Endothelial cell of umbilical vein (primary cell): ENCODE measurements at regions not wholly inside any gene's neighbourhood (a gene's known extent, or its start where the extent isn't known, plus 50 kb on each side); places are given as distances from the start of the nearest gene placed in this dataset.

Source experiments
- BruUV-seq: library from RNA; stranded (reverse); fragments of 400-500 nt; replicated peaks from 2 replicates; lab custom pipeline; 2021; lab: Mats Ljungman, UMichigan
- CTCF ChIA-PET: fragments of 300-600, 350-600 bp; sonication (Branson Sonifier 250); formaldehyde crosslinking; loops from one replicate; lab custom pipeline; 2021; ENCODE audit warnings: antibody characterized with exemption, inconsistent platforms; lab: Charles Lee
- POLR2A ChIA-PET: fragments of 300-600, 350-600 bp; sonication (Branson Sonifier 250); formaldehyde crosslinking; loops from one replicate; lab custom pipeline; 2021; ENCODE audit warnings: antibody characterized with exemption, inconsistent platforms; lab: Charles Lee
- DNase-seq: peaks from one replicate; pipeline ENCODE4 v3.0.0-alpha.2; 2011; ENCODE audit warnings: low read depth, low spot score
- FAIRE-seq: peaks from 2 replicates; lab custom pipeline; 2011; peaks lifted over from hg19 to GRCh38; lab: Jason Lieb, UNC
- H2AFZ ChIP-seq: 2 replicates; pipeline ENCODE4 v1.6.0; 2012; ENCODE audit warnings: low read depth, low read length, control low read depth, inconsistent platforms
- H3K27ac ChIP-seq: 2 replicates; pipeline ENCODE4 v1.5.1; 2011; ENCODE audit warnings: low read depth, mild to moderate bottlenecking, control low read depth, low read length, moderate library complexity; ENCODE audit not compliant: insufficient read depth
- H3K27me3 ChIP-seq, 2 experiments: 2 replicates each; pipeline versions ENCODE4 v1.6.0 to v1.6.1; 2011; ENCODE audit warnings: low read length in 2 of 2, mixed read lengths in 1 of 2; ENCODE audit not compliant: control insufficient read depth in 2 of 2, insufficient read depth in 2 of 2
- H3K36me3 ChIP-seq, 2 experiments: 2 replicates in 1 of 2; 3 replicates in 1 of 2; pipeline ENCODE4 v1.5.1; 2011; ENCODE audit warnings: low read length in 2 of 2, mild to moderate bottlenecking in 1 of 2, moderate library complexity in 1 of 2; ENCODE audit not compliant: control insufficient read depth in 2 of 2, insufficient read depth in 2 of 2; ENCODE audit errors: extremely low read depth in 1 of 2
- H3K4me1 ChIP-seq: 3 replicates; pipeline ENCODE4 v1.5.1; 2011; ENCODE audit warnings: mild to moderate bottlenecking, low read length; ENCODE audit not compliant: control insufficient read depth, insufficient read depth; ENCODE audit errors: extremely low read depth
- H3K4me2 ChIP-seq: 2 replicates; pipeline ENCODE4 v1.6.1; 2011; ENCODE audit warnings: low read length, control low read depth, mixed read lengths; ENCODE audit not compliant: insufficient read depth
- H3K4me3 ChIP-seq, 3 experiments: fragments of 200-600 bp in 1 of 3; sonication (generic), shearing (Covaris generic) in 1 of 3; replicated peaks in 1 of 3; 2 replicates each; pipeline ENCODE4 v1.5.1; 2011 to 2016; ENCODE audit warnings: control low read depth in 3 of 3, low read length in 3 of 3, mild to moderate bottlenecking in 2 of 3, inconsistent platforms in 1 of 3, low read depth in 1 of 3, moderate library complexity in 1 of 3; ENCODE audit not compliant: insufficient read depth in 1 of 3
- H3K79me2 ChIP-seq: 2 replicates; pipeline ENCODE4 v1.6.0; 2012; ENCODE audit warnings: low read length, inconsistent platforms; ENCODE audit not compliant: control insufficient read depth, insufficient read depth
- H3K9ac ChIP-seq: replicated peaks from 2 replicates; pipeline ENCODE3; 2011; ENCODE audit warnings: low read length, control low read depth; ENCODE audit not compliant: insufficient read depth; ENCODE audit errors: extremely low read depth
- H3K9me1 ChIP-seq: replicated peaks from 3 replicates; pipeline ENCODE4 v1.6.0; 2011; ENCODE audit warnings: mild to moderate bottlenecking, low read length; ENCODE audit not compliant: control insufficient read depth, insufficient read depth; ENCODE audit errors: extremely low read depth
- H3K9me3 ChIP-seq: replicated peaks from 2 replicates; pipeline ENCODE4 v1.5.1; 2012; ENCODE audit warnings: low read length, inconsistent platforms; ENCODE audit not compliant: control insufficient read depth, insufficient read depth
- H4K20me1 ChIP-seq: replicated peaks from 2 replicates; pipeline ENCODE3; 2011; ENCODE audit warnings: mild to moderate bottlenecking, low read length; ENCODE audit not compliant: control insufficient read depth, insufficient read depth; ENCODE audit errors: extremely low read depth
- CTCF ChIP-seq, 2 donors: IDR thresholded peaks; 1 replicate in 1 of 2; 2 replicates in 1 of 2; pipeline ENCODE4 v1.5.1; 2011; ENCODE audit warnings: low read length in 2 of 2, mild to moderate bottlenecking in 2 of 2, moderate library complexity in 2 of 2, control low read depth in 1 of 2, inconsistent platforms in 1 of 2, low read depth in 1 of 2; ENCODE audit not compliant: insufficient read depth in 1 of 2; ENCODE audit errors: extremely low read depth in 1 of 2
- EZH2 ChIP-seq: IDR thresholded peaks from 2 replicates; pipeline ENCODE4 v1.6.1; 2012; ENCODE audit warnings: borderline replicate concordance, low read depth, mild to moderate bottlenecking, moderate library complexity, low read length, inconsistent platforms; ENCODE audit not compliant: severe bottlenecking
- FOS ChIP-seq: IDR thresholded peaks from 2 replicates; pipeline ENCODE4 v1.6.1; 2011; ENCODE audit warnings: mild to moderate bottlenecking, low read length, moderate library complexity, borderline replicate concordance; ENCODE audit not compliant: insufficient read depth
- GATA2 ChIP-seq: IDR thresholded peaks from 2 replicates; pipeline ENCODE4 v1.7.0; 2011; ENCODE audit warnings: low read depth, mild to moderate bottlenecking, moderate library complexity, mixed read lengths, low read length; ENCODE audit not compliant: insufficient read length, insufficient read depth
- JUN ChIP-seq: IDR thresholded peaks from 2 replicates; pipeline ENCODE4 v1.6.1; 2011; ENCODE audit warnings: borderline replicate concordance, low read depth; ENCODE audit not compliant: insufficient read length, insufficient read depth
- MYC ChIP-seq: IDR thresholded peaks from one replicate; pipeline ENCODE4 v1.6.1; 2011; ENCODE audit warnings: mild to moderate bottlenecking, low read depth, low read length
- POLR2A ChIP-seq: IDR thresholded peaks from 2 replicates; pipeline ENCODE4 v1.6.1; 2012; ENCODE audit warnings: low read depth, mild to moderate bottlenecking, control low read depth, low read length
- POLR2AphosphoS5 ChIP-seq: IDR thresholded peaks from 2 replicates; pipeline ENCODE4 v1.6.1; 2012; ENCODE audit warnings: low read depth, mild to moderate bottlenecking, control low read depth, low read length, moderate library complexity; ENCODE audit not compliant: insufficient read depth
- dilution Hi-C: fragments of 300-500 bp; cut with MboI; formaldehyde crosslinking; loops from one replicate; pipeline ENCODE4 v1.15.0; 2019; ENCODE audit warnings: low sequenced_read_pairs; ENCODE audit not compliant: extremely low pct_ligation_motif_present
- intact Hi-C: fragments of 100-400 bp; cut with micrococcal nuclease; formaldehyde crosslinking; loops from one replicate; pipeline ENCODE4 v1.10.0; 2022
- TF ChIP-seq, protein P1 (sequence below): IDR thresholded peaks from 2 replicates; pipeline ENCODE4 v1.6.1; 2011; ENCODE audit not compliant: insufficient read depth, insufficient read length

DNA sequence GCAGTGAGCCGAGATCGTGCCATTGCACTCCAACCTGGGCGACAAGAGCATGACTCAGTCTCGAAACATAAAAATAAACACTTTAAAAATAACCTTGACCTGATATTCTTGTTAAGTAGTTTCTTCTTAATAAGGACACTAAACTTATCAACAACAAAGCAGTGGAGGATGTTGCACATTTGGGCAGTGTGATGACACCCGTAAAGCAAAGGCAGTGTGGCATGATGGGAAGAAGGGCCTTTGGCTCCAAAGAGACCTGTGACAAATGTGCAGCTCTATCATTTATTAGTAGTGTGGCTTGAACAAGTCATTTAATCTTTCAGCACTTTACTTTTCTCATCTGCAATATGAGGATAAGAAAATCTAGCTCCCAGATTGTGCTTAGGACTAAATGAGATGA is 348.0 kb upstream of the PLD5 start:
- H3K9me3 ChIP-seq: no peaks in the 10 kb centered on the region
- POLR2A ChIA-PET: no interaction called here
- no TSS peak for BruUV-seq
- dilution Hi-C loops (no loop called here), intact Hi-C loops (no loop called here)
- H3K27ac ChIP-seq: no peak overlapping the region
- no peak overlapping the region for H2AFZ ChIP-seq
- no peaks in the 10 kb centered on the region for H3K27me3 ChIP-seq
- CTCF ChIA-PET: no interaction called here
- H3K4me2 ChIP-seq: no peak overlapping the region
- FAIRE-seq: no peak
- H3K36me3 ChIP-seq: no peaks in the 10 kb centered on the region
- no peak overlapping the region for H3K4me3 ChIP-seq
- no peaks in the 10 kb centered on the region for H3K9me1 ChIP-seq
- no peaks in the 10 kb centered on the region for H3K4me1 ChIP-seq
- H3K79me2 ChIP-seq: no peaks in the 10 kb centered on the region
- H4K20me1 ChIP-seq: no peaks in the 10 kb centered on the region
- no peak overlapping the region for H3K9ac ChIP-seq
- no peak for DNase-seq
- TF ChIP-seq JUN (no peak), POLR2A (no peak), CTCF (IDR thresholded peaks at IDR 0.05; ENCODE audit: extremely low read depth in 1 of 2, insufficient read depth in 1 of 2, low read depth in 1 of 2, low read length in 2 of 2) (no peak), MYC (no peak), GATA2 (no peak), EZH2 (no peak), POLR2AphosphoS5 (no peak), FOS (no peak)
- TF ChIP-seq, protein P1, sequence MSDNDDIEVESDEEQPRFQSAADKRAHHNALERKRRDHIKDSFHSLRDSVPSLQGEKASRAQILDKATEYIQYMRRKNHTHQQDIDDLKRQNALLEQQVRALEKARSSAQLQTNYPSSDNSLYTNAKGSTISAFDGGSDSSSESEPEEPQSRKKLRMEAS: no peak
